ENCODE measurements at regions not wholly inside any gene's neighbourhood (a gene's known extent, or its start where the extent isn't known, plus 50 kb on each side); places are given as distances from the start of the nearest gene placed in this dataset.

- TF ChIP-seq CTCF (IDR thresholded peaks at IDR 0.05; ENCODE audit: poor library complexity, severe bottlenecking) (no peak), EP300 (conservative IDR thresholded peaks at IDR 0.05; ENCODE audit: poor library complexity, severe bottlenecking) (no peak), TAF1 (IDR thresholded peaks at IDR 0.05; ENCODE audit: low read depth) (no peak), EZH2 (IDR thresholded peaks at IDR 0.05; ENCODE audit: borderline replicate concordance, insufficient read depth, low read length, poor library complexity, severe bottlenecking) (no peak), REST (IDR thresholded peaks at IDR 0.05; ENCODE audit: borderline replicate concordance) (no peak), SMC3 (conservative IDR thresholded peaks at IDR 0.05; ENCODE audit: poor library complexity) (no peak), POLR2AphosphoS5 (IDR thresholded peaks at IDR 0.05) (no peak), MXI1 (conservative IDR thresholded peaks at IDR 0.05; ENCODE audit: poor library complexity, severe bottlenecking) (no peak), RAD21 (conservative IDR thresholded peaks at IDR 0.05) (no peak)
These were observed 164.8 kb downstream of the DUSP6 start for GRCh38 chr12:89187507-89187906.
